ENCODE measurements at regions not wholly inside any gene's neighbourhood (a gene's known extent, or its start where the extent isn't known, plus 50 kb on each side); places are given as distances from the start of the nearest gene placed in this dataset.

GRCh38 chr17:36696805-36697204 lies 95.4 kb downstream of the MRM1 start:
- Histone ChIP-seq H2AFZ (ENCODE audit: low read depth, low read length) (no peak overlapping the region), H3K4me1 (ENCODE audit: control insufficient read depth, insufficient read depth, low read depth, low read length) (no peaks in the 10 kb centered on the region), H3K27me3 (ENCODE audit: control insufficient read depth in 1 of 2, insufficient read depth in 1 of 2, low read length in 2 of 2) (peaks cover 42 to 75% of the 10 kb centered on the region in 2 experiments), H3K14ac (ENCODE audit: low read length in 2 of 2) (no peak overlapping the region), H2BK5ac (ENCODE audit: low read depth, low read length, poor library complexity, severe bottlenecking) (no peak overlapping the region), H2AK5ac (ENCODE audit: low read length, severe bottlenecking) (no peak overlapping the region), H4K8ac (ENCODE audit: low read length) (no peak overlapping the region), H3K4me2 (ENCODE audit: low read length, poor library complexity, severe bottlenecking) (no peak overlapping the region), H2BK12ac (ENCODE audit: low read length in 2 of 2) (no peak overlapping the region), H2BK120ac (ENCODE audit: low read depth, low read length) (no peak overlapping the region), H4K91ac (ENCODE audit: low read length) (no peak overlapping the region), H3K9me3 (ENCODE audit: control insufficient read depth, low read length) (no peaks in the 10 kb centered on the region), H3K9ac (ENCODE audit: low read length) (no peak overlapping the region), H3K4ac (ENCODE audit: low read depth in 1 of 2, low read length in 2 of 2) (no peak overlapping the region), H3K27ac (ENCODE audit: low read length, poor library complexity, severe bottlenecking) (no peak overlapping the region), H3K4me3 (ENCODE audit: insufficient read depth in 1 of 2, low read depth in 1 of 2, low read length in 2 of 2) (no peak overlapping the region), H3K18ac (ENCODE audit: low read depth in 1 of 2, low read length in 2 of 2) (no peak overlapping the region), H3K36me3 (ENCODE audit: control insufficient read depth in 1 of 2, insufficient read depth in 2 of 2, low read depth in 1 of 2, low read length in 2 of 2) (no peaks in the 10 kb centered on the region), H3K23ac (ENCODE audit: low read length in 2 of 2) (no peak overlapping the region), H2BK15ac (ENCODE audit: low read depth, poor library complexity, severe bottlenecking) (no peak overlapping the region), H3K79me1 (replicated peaks; ENCODE audit: low read length, poor library complexity, severe bottlenecking) (no peaks in the 10 kb centered on the region)
- no peak for DNase-seq
- 0% methylated on average over 1 of the region's 1 CpG for WGBS

DNA sequence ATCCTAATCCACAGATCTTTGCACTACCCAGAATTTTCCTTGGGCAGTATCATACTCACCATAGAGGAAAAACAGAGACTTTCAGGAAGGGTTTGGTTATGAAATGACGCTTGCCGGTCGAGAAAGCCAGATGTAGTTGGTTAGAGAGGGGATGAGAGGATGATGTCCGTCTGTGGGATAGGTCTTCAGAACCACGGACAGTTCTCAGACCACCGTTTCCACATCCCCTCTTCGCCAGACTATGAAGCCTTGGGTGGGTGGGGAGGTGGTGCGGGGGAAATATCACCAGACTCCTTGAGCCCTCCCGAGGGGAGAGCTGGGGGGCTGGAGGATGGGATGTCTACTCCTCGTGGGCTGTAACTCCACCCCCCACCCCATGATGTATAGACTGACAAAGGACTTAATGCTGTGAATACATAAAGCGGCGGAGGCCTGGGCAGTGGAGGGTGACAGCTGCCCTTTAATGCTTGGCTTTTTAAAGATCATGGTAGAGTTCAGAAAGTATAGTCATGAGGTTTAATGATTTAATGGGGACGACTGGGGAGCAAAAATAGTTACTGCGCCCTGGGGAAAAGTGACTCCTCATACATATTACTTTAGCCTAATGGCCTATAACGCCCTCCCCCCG lies 96.6 kb downstream of the MRM1 start:
- peaks cover 45 to 73% of the 10 kb centered on the region in 2 experiments for H3K27me3 ChIP-seq (ENCODE audit: control insufficient read depth in 1 of 2, insufficient read depth in 1 of 2, low read length in 2 of 2)
- no peak overlapping the region for H4K91ac ChIP-seq (ENCODE audit: low read length)
- H3K4me2 ChIP-seq (ENCODE audit: low read length, poor library complexity, severe bottlenecking), result no peak overlapping the region
- H3K14ac ChIP-seq (ENCODE audit: low read length in 2 of 2), result no peak overlapping the region
- H2BK15ac ChIP-seq (ENCODE audit: low read depth, poor library complexity, severe bottlenecking), result no peak overlapping the region
- no peak overlapping the region for H2BK120ac ChIP-seq (ENCODE audit: low read depth, low read length)
- no peaks in the 10 kb centered on the region for H3K79me1 ChIP-seq (replicated peaks; ENCODE audit: low read length, poor library complexity, severe bottlenecking)
- H3K4me1 ChIP-seq (ENCODE audit: control insufficient read depth, insufficient read depth, low read depth, low read length), result no peaks in the 10 kb centered on the region
- H3K23ac ChIP-seq (ENCODE audit: low read length in 2 of 2), result no peak overlapping the region
- no peak overlapping the region for H2AK5ac ChIP-seq (ENCODE audit: low read length, severe bottlenecking)
- no peak overlapping the region for H4K8ac ChIP-seq (ENCODE audit: low read length)
- H3K9me3 ChIP-seq (ENCODE audit: control insufficient read depth, low read length), result no peaks in the 10 kb centered on the region
- no peaks in the 10 kb centered on the region for H3K36me3 ChIP-seq (ENCODE audit: control insufficient read depth in 1 of 2, insufficient read depth in 2 of 2, low read depth in 1 of 2, low read length in 2 of 2)
- no peak overlapping the region for H3K18ac ChIP-seq (ENCODE audit: low read depth in 1 of 2, low read length in 2 of 2)
- no peak overlapping the region for H2BK12ac ChIP-seq (ENCODE audit: low read length in 2 of 2)
- H2AFZ ChIP-seq (ENCODE audit: low read depth, low read length), result no peak overlapping the region
- 25% methylated on average over 8 of the region's 16 CpGs for WGBS
- no peak overlapping the region for H3K4ac ChIP-seq (ENCODE audit: low read depth in 1 of 2, low read length in 2 of 2)
- peak; percentile 18 for DNase-seq
- H3K4me3 ChIP-seq (ENCODE audit: insufficient read depth in 1 of 2, low read depth in 1 of 2, low read length in 2 of 2), result no peak overlapping the region
- no peak overlapping the region for H3K9ac ChIP-seq (ENCODE audit: low read length)
- no peak overlapping the region for H2BK5ac ChIP-seq (ENCODE audit: low read depth, low read length, poor library complexity, severe bottlenecking)
- no peak overlapping the region for H3K27ac ChIP-seq (ENCODE audit: low read length, poor library complexity, severe bottlenecking)

DNA sequence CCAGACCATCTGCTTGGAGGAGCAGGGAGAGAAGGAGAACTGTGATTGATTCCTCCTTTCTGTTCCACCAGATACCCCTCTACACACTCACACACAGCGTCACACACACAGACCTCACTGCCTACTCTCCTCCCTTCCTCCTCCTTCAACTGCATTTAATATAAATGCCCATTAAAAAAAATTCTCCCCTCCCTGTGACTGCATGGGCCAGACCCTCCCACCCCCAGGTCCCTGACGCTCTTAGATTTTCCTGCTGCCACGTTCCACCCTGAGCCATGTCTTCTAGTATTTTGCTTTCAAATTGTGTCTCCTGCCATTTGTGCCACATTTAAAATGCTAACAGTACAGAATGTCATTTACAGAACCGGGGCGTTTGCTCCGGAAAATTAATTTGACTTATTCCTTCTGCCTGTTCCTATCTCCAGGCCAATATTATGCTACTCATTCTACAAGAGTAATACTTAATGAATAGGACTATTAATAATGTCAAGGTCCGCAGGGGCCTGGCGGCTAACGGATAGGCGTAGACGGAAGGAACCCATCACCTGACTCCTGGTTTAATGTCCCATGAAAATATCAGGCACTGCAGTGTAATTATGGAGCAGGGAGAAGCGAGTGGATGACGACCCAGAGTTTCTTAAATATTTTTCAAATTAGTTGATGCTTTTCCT lies 100.2 kb downstream of the MRM1 start:
- H4K8ac ChIP-seq (ENCODE audit: low read length), result no peak overlapping the region
- no peak overlapping the region for H2AFZ ChIP-seq (ENCODE audit: low read depth, low read length)
- H3K23ac ChIP-seq (ENCODE audit: low read length in 2 of 2), result no peak overlapping the region
- H3K4me3 ChIP-seq (ENCODE audit: insufficient read depth in 1 of 2, low read depth in 1 of 2, low read length in 2 of 2), result no peak overlapping the region
- no peak overlapping the region for H3K27ac ChIP-seq (ENCODE audit: low read length, poor library complexity, severe bottlenecking)
- no peak overlapping the region for H3K14ac ChIP-seq (ENCODE audit: low read length in 2 of 2)
- 74% methylated on average over 8 of the region's 13 CpGs for WGBS
- H2AK5ac ChIP-seq (ENCODE audit: low read length, severe bottlenecking), result no peak overlapping the region
- H3K9ac ChIP-seq (ENCODE audit: low read length), result no peak overlapping the region
- H3K79me1 ChIP-seq (replicated peaks; ENCODE audit: low read length, poor library complexity, severe bottlenecking), result no peaks in the 10 kb centered on the region
- H4K91ac ChIP-seq (ENCODE audit: low read length), result no peak overlapping the region
- H2BK120ac ChIP-seq (ENCODE audit: low read depth, low read length), result no peak overlapping the region
- no peak overlapping the region for H3K18ac ChIP-seq (ENCODE audit: low read depth in 1 of 2, low read length in 2 of 2)
- no peak overlapping the region for H2BK15ac ChIP-seq (ENCODE audit: low read depth, poor library complexity, severe bottlenecking)
- H3K9me3 ChIP-seq (ENCODE audit: control insufficient read depth, low read length), result no peaks in the 10 kb centered on the region
- H3K4me2 ChIP-seq (ENCODE audit: low read length, poor library complexity, severe bottlenecking), result no peak overlapping the region
- no peaks in the 10 kb centered on the region for H3K36me3 ChIP-seq (ENCODE audit: control insufficient read depth in 1 of 2, insufficient read depth in 2 of 2, low read depth in 1 of 2, low read length in 2 of 2)
- no peak overlapping the region for H2BK12ac ChIP-seq (ENCODE audit: low read length in 2 of 2)
- no peak overlapping the region for H3K4ac ChIP-seq (ENCODE audit: low read depth in 1 of 2, low read length in 2 of 2)
- DNase-seq, result no peak
- peaks cover 6% of the 10 kb centered on the region for H3K4me1 ChIP-seq (ENCODE audit: control insufficient read depth, insufficient read depth, low read depth, low read length)
- H2BK5ac ChIP-seq (ENCODE audit: low read depth, low read length, poor library complexity, severe bottlenecking), result no peak overlapping the region
- H3K27me3 ChIP-seq (ENCODE audit: control insufficient read depth in 1 of 2, insufficient read depth in 1 of 2, low read length in 2 of 2), result peaks cover 62 to 71% of the 10 kb centered on the region in 2 experiments

GRCh38 chr17:36702636-36703035 lies 101.3 kb downstream of the MRM1 start:
- Histone ChIP-seq H2BK120ac (ENCODE audit: low read depth, low read length) (no peak overlapping the region), H3K23ac (ENCODE audit: low read length in 2 of 2) (no peak overlapping the region), H3K18ac (ENCODE audit: low read depth in 1 of 2, low read length in 2 of 2) (no peak overlapping the region)

More at GRCh38 chr17:36702636-36703035, 101.3 kb downstream of the MRM1 start:
- no peak overlapping the region for H3K4me2 ChIP-seq (ENCODE audit: low read length, poor library complexity, severe bottlenecking)
- H2AK5ac ChIP-seq (ENCODE audit: low read length, severe bottlenecking), result no peak overlapping the region
- no peak overlapping the region for H3K27ac ChIP-seq (ENCODE audit: low read length, poor library complexity, severe bottlenecking)
- no peak overlapping the region for H3K9ac ChIP-seq (ENCODE audit: low read length)
- H3K27me3 ChIP-seq (ENCODE audit: control insufficient read depth in 1 of 2, insufficient read depth in 1 of 2, low read length in 2 of 2), result peaks cover 66 to 69% of the 10 kb centered on the region in 2 experiments
- H3K4ac ChIP-seq (ENCODE audit: low read depth in 1 of 2, low read length in 2 of 2), result no peak overlapping the region
- H3K4me1 ChIP-seq (ENCODE audit: control insufficient read depth, insufficient read depth, low read depth, low read length), result peaks cover 6% of the 10 kb centered on the region
- H3K79me1 ChIP-seq (replicated peaks; ENCODE audit: low read length, poor library complexity, severe bottlenecking), result no peaks in the 10 kb centered on the region
- H4K91ac ChIP-seq (ENCODE audit: low read length), result no peak overlapping the region
- WGBS, result 5% methylated on average over 1 of the region's 1 CpG
- H2BK12ac ChIP-seq (ENCODE audit: low read length in 2 of 2), result no peak overlapping the region
- H2AFZ ChIP-seq (ENCODE audit: low read depth, low read length), result no peak overlapping the region
- DNase-seq, result no peak
- no peak overlapping the region for H2BK15ac ChIP-seq (ENCODE audit: low read depth, poor library complexity, severe bottlenecking)
- no peaks in the 10 kb centered on the region for H3K36me3 ChIP-seq (ENCODE audit: control insufficient read depth in 1 of 2, insufficient read depth in 2 of 2, low read depth in 1 of 2, low read length in 2 of 2)
- no peak overlapping the region for H2BK5ac ChIP-seq (ENCODE audit: low read depth, low read length, poor library complexity, severe bottlenecking)
- H3K9me3 ChIP-seq (ENCODE audit: control insufficient read depth, low read length), result no peaks in the 10 kb centered on the region
- H4K8ac ChIP-seq (ENCODE audit: low read length), result no peak overlapping the region
- H3K14ac ChIP-seq (ENCODE audit: low read length in 2 of 2), result no peak overlapping the region
- H3K4me3 ChIP-seq (ENCODE audit: insufficient read depth in 1 of 2, low read depth in 1 of 2, low read length in 2 of 2), result no peak overlapping the region
